T-helper 2 cell treated with Interferon-gamma antibody and Interleukin-4, amounts not matched to agents 100 ng/mL and 5 ng/mL, for 36 hours (primary cell): ENCODE measurements at regions not wholly inside any gene's neighbourhood (a gene's known extent, or its start where the extent isn't known, plus 50 kb on each side); places are given as distances from the start of the nearest gene placed in this dataset.
"Not testable (repeated sequence)": the region's sequence is repeated elsewhere in the genome, so short reads cannot be mapped to it uniquely, and the experiment has no call there.

Source experiments
- intact Hi-C: fragments of 100-400 bp; cut with micrococcal nuclease; formaldehyde crosslinking; loops from one replicate; pipeline ENCODE4 v1.15.1; 2023

DNA sequence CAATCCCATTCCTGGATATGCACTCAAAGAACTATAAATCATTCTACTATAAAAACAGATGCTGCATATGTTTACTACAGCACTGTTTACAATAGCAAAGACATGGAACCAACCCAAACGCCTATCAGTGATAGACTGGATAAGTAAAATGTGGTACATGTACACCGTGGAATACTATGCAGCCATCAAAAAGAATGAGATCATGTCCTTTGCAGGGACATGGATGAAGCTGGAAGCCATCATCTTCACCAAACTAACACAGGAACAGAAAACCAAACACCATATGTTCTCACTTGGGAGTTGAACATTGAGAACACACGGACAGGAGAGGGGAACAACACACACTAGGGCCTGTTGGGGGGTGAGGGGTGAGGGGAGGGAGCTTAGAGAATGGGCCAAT lies 274.9 kb upstream of the KIAA1217 start:
- intact Hi-C loops: not testable (repeated sequence)

DNA sequence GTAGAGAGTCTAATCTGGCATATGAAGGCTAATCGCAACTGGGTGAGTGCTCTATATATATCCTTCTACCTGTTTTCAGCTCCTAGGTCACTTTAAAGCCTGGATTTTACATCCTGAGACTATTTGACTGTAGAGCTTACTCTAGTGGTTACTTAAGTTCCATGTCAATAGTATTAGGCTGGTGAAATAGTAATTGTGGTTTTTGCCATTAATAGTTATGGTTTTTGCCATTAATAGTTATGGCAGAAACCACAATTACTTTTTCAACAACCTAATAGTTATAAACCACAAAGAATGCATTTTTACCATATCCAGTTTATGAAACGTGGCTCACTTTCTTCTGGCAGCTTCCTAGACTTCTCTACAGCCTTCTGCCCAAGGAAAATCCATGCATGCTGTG lies 263.1 kb upstream of the KIAA1217 start:
- intact Hi-C loops: no loop called here

DNA sequence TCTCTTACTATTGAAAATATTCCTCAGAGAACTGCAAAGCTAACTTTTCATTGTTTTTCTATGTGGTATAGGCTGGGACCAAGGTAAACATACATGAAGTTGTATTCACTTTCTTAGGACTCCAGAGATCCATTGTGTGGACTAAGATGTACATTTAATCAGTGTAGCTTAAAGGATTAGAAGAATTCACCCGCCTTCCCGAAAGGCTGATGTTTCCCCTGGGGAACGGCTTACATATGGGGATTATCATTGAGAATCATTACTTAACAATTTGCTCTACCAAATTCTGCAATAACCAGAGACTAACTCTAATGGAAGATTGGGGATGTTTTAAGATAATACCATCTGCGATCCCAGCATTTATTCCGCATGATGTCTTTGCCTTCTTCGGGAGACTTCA lies 257.1 kb upstream of the KIAA1217 start:
- intact Hi-C loops: no loop called here

DNA sequence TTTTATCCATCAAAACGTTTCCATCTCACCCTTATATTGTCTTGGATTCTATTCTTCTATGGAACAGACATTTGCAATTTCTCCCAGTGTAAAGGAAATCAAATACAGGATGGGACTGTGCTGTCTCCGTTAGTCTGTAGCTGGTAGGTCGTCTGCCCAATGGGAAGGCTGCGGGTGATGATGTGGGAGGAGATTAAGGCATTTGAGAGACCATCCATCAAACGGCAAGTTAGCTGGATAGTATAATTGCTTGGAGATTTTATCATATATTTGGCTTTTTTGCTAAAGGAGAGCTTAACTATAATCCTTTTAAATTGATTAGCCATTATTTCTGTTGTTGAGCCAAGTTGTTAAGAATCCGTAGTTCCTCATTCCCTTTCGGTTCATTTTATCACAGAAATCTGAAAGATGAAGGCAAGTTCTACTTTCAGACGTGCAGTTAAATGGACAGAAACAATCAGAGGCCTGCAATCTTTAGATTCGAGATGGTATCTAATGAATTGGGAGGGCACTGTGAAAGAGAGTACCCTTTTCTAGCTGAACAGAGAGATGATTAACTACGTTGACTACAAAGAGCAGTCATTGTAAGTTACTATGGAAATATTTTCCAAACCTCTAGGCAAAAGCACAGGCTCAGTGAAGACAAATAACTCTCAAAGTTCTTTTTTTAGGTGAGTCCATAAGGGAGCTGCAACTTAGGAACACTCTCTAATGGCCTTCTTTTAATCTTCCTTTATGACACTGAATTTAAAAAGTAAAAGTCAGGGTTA lies 253.3 kb upstream of the KIAA1217 start:
- intact Hi-C loops: no loop called here

DNA sequence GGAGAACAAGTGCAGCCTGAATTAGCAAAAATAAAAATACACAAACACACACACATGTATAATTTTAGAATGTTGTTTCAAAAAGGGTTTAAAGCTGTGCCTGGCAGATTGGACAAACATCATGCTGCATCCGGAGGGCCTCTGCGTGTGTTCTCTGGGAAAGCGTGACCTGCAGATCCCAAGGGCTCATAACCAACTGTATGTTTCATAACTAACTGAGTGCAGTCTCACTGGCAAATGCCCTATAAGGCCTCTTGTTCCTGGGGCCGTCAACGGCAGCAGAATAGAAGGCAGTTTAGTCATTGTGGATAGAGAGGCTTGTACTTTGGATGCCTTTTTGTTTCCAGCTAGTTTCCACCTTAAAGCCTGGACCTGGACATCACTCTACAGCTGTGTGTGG lies 243.8 kb upstream of the KIAA1217 start:
- intact Hi-C loops: no loop called here

DNA sequence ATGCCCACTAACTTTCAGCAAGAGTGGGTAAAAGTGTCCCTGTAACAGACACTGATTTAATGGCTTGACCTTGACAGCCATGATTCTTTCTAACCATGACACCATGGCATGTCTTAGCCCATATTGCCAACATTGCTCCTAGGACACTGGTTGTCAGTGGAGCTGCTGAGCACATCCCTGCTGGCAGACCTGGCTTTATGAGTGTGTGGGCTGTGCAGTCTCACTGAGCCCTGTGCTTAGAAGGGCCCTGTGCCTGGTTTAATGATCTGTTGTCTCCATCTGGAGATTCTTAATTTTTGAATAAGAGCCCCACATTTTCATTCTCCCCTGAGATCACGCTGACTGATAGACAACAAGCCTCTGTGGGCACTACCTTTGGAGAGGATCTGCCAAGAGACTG lies 243.1 kb upstream of the KIAA1217 start:
- intact Hi-C loops: no loop called here

DNA sequence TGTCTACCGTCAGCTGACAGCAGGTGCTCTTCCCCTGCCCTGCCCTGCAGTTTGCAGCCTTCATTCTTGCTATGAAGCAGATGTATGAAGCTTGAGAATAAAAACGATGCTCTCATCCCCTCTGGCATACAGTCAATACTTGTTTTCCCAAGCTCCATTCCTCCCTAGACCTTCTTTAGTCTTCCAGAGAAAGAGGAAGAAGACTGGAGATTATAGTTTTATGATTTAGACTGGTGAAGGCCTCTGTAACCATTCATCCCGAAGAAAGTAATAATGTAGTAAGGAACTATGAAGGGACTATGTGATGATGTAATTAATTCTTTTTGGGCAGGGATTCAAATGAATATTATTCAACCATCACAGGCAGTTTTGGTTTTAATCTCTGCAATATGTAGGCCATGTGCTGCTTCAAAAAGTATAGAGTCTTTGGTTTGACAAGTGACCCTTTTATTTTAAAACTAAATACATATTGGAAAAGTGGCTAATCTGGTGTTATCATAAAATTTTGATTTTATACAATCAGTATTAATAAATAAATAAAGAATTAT lies 242.4 kb upstream of the KIAA1217 start:
- intact Hi-C loops: no loop called here

DNA sequence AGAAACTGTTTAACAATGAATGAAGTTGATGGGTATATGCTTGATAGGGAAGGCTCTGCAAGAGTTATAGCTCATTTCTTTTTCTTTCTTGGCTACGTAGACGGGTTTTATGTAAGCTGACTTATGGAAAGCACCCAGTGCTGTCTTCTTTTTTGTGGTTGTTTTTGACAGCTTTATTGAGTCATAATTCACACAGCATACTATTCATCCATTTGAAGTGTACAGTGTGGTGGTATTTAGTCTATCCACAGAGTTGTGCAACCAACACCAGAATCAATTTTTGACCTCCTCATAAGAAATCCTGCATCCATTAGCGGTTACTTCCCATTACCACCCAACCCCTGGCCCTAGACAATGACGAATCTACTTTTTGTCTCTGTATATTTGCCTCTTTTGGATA lies 240.6 kb upstream of the KIAA1217 start:
- intact Hi-C loops: no loop called here

DNA sequence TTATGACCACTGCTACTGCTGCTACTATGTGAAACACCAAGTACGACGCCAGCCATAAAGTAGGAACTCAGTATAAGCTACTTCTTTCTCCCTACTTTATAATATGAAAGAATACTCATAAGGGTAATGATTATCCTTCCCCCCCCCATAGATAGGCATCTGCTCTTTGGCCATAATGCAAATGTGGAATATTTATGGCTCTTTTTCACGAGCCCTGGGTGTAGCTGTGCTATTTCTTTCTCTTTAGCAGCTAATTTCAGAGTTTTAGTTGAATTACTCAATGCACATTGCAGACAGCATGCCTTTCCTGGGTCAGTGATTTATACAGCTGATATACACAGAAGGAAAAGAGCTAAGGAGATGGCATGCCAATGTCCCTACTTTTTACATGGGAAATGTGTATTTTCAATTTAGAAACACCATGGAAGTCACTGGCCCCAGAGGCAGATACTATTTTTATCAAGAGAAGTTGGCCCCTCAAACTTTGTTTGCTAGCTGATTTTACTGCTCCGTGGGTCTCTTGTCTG lies 234.1 kb upstream of the KIAA1217 start:
- intact Hi-C loops: no loop called here

DNA sequence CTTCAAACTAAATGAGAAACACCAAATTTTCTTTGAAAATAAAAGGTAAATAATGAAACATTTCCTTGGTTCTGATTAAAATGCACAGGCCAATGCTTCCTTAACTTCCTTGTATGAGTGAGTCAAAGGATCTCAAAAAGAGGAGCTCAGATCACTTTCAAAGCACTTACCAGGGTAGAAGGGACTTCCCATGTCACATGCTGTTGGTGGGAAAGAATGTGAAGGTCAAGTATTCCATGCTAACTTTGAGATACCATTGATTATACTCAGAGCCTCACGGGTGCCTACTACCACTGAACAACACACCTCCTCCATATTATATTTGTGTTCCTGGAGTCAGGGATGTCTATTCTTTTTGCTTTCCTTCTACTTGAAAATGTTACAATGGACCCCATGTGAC lies 233.5 kb upstream of the KIAA1217 start:
- intact Hi-C loops: no loop called here

DNA sequence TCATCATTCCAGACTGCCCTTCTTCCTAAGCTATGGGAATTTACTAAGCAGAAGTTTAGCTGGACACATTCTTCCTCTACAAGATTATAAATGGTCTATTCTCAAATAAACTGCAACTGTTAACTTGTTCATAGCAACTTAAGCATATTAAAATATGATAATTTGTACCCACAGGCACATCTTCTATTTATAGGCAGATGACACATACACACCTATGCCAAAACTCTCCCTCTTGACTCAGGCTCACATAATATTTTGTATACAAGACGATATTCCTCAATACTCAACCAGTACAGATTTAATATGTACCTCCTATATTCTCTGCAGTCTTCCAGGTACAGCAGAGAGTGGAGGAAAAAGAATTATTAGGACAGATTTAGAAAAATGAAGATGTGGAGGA lies 232.7 kb upstream of the KIAA1217 start:
- intact Hi-C loops: no loop called here

DNA sequence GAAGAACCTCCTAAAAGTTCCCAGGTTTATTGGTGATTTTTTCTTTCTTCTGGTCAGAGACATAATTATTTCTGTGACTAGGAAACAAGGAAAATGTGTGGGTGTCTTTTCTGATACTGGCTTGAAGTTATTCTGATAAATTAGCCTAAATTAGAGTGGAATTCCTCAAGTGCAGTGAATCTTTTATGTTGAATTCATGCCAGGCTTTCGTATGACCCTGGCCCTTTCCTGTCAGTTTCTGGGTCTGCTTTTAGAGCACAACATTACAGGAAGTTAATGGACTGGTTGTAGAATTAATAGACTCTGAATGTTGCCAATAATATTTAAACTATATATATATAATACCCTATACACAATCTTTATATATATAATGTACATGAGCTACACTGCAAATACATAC lies 230.6 kb upstream of the KIAA1217 start:
- intact Hi-C loops: no loop called here

DNA sequence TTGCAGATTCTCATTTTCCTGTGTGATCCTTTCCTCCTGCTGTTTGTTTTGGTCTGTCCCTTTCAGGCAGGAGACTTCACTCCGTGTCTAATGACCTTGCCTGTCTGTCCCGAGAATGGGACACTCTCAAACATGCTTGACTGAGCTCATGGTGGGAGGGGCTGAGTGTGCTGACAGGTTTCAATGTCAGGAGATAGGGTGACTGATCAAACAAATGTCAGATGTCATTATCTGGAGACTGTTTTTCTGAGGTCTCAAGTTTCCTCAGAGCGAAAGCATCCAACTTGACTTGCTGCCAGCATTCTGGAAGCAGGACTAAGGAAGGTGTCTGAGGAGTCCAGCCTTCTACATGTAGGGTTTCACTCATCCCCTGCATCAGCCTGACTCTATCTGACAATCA lies 228.8 kb upstream of the KIAA1217 start:
- intact Hi-C loops: no loop called here

DNA sequence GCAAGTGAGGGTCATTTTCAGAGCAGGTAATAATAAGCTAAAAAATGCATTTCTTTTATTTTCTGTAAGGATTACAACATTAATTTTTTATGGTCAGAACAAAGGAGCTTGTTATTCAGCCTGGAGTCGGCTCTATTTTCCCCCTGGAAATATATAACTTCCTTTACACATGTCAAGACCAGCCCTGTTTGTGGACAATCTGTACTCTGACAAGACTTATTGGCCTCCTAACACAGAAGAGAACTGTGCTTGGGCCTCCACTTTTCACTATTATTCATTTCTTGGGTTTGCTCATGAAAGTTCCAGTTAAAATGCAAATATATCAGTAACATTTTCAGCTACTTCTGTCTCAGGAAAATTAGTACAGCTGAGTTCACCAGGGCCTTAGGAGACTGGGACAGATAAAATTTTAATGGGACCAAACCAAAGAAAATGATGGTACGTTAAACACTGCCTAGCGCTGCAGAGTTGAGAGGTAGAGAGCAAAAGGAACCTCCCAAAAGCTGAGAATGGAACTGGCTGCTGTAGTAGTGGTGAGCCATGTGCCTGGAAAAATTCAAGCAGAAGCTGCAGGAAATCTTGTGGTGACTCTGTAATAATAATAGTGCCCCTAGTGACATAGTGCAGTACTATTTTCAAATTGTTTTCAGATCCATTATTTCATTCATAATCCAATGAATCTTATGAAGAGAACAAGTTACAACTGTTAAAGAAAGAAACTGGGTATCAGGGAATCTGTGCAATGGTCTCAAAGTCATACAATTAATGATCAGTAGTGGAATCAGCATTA lies 227.2 kb upstream of the KIAA1217 start:
- intact Hi-C loops: no loop called here

DNA sequence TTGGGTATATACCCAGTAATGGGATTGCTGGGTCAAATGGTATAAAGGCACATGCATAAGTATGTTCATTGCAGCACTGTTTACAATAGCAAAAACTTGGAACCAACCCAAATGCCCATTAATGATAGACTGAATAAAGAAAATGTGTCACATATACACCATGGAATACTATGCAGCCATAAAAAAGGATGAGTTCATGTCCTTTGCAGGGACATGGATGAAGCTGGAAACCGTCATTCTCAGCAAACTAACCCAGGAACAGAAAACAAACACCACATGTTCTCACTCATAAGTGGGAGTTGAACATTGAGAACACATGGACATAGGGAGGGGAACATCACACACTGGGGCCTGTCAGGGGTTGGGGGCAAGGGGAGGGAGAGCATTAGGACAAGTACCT lies 224.5 kb upstream of the KIAA1217 start:
- intact Hi-C loops: not testable (repeated sequence)

DNA sequence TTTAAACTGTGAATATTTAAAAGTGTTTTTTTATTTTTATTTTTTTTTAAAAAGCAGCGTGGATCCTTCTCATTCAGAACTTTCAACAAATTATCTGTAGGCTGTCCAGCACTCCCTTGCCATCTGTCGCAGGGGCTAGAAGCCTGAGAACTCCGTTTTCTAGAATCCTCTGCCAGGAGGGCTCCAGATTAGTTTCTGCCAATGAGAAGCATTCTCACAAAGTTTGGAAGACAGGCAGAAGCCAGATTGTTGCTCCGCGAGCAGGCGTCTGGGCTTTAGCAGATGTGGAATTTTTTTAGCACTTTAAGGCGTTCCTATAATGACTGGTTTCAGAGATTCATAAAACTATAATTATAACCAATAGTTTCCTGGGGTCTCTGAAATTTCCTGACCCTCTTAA lies 220.9 kb upstream of the KIAA1217 start:
- intact Hi-C loops: no loop called here

DNA sequence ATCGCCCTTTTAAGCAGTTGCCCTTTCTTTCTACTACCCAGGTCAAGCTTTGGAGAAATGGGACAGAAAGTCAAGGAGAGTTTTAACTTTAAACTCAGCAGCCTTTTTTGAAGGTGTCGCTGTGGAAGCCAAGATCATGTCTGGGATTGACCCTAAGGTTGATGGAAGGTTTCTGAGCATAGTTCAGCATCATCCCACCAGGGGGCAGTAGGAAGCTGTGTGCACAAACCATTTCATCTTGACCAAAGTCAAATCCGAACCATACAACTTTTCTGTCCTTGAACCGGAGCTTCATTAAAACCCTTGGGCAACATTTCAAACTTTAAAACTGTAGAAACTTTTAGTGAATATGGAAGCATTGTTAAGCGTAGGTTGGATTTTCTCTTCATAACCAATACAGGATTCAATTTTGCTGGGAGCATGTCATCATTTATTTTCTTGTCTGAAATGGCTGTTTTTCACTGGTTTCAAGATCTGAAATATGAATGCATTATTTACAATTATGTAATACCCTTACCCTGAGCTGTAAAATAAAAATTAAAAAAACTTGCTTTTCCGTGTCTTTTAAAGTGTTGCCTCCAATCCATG lies 214.4 kb upstream of the KIAA1217 start:
- intact Hi-C loops: loop anchor here (1.0 kb wide), 2 partner anchors 202 to 525 kb away; no protein-coding TSS in a partner anchor

DNA sequence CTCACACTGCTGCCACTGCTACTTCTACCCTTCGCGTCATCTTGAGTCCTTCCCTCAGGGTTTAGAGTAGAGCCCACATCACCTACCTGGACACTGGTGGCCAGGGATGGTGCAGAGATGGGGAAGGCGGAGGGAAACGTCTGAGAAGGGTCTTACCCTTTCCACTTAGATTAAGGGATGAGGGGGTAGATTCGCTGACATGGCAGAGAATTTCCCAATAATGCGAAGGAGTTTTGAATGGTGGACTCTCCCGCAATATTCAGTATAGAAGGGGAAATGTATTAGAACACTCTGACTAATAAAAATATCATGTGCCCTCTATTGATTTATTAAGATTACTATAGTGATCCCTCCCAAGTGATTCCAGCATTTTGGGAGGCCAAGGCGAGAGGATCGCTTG lies 209.5 kb upstream of the KIAA1217 start:
- intact Hi-C loops: no loop called here

DNA sequence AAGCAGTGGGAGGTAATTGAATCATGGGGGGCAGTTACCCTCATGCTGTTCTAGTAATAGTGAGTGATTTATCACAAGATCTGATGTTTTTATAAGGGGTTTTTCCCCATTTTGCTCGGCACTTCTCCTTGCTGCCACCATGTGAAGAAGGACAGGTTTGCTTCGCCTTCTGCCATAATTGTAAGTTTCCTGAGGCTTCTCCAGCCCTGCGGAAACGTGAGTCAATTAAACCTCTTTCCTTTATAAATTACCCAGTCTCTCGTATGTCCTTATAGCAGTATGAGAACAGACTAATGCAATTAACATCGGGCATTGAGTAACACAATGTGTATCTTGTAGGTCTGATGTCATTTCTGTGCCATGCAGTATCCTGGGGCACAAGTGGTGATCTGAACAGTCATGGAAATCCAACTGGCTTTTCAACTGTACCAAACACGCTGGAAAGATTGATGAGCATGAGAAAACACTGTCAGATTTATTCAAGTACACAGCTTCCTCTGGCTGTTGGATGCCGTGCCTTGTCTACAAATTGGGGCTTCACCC lies 208.6 kb upstream of the KIAA1217 start:
- intact Hi-C loops: no loop called here

DNA sequence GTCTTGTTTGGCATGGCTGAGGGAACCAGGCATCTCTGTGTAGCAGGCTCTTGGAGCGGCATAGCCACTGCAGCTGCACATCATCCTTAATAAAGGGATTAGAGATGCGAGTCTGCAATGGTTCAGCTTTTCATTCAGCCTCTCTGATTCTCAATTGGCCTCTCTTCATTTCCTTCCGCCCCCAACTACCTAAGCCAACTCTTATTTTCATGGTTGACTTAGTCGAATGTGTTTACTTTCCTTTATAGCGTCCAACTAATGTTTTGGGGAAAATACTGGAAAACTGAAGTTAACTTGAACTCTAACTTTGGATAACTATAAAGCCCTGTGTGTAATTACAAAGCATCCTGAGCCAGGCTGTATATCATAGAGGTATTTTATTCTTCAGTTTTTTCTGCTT lies 202.2 kb upstream of the KIAA1217 start:
- intact Hi-C loops: no loop called here

DNA sequence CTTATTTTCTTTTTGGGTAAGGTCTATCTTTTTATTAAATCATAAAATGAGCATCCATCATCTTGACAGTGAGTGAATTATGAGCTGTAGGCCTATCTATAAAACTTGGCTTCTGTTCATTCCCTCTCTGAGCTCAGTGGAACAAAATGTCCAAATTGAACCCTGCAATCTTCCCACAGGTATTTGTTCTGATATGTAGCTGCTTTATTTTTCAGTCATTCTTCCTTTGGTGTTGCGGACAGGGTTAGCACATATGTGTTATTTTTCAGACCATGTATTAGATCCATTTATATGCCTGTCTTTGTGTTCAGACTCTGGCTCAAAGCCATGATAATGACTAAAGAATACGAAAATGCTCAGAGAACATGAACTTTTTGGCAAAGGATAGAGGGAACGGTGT lies 201.6 kb upstream of the KIAA1217 start:
- intact Hi-C loops: no loop called here
